ENCODE measurements at regions not wholly inside any gene's neighbourhood (a gene's known extent, or its start where the extent isn't known, plus 50 kb on each side); places are given as distances from the start of the nearest gene placed in this dataset.
"Not testable (repeated sequence)": the region's sequence is repeated elsewhere in the genome, so short reads cannot be mapped to it uniquely, and the experiment has no call there.

DNA sequence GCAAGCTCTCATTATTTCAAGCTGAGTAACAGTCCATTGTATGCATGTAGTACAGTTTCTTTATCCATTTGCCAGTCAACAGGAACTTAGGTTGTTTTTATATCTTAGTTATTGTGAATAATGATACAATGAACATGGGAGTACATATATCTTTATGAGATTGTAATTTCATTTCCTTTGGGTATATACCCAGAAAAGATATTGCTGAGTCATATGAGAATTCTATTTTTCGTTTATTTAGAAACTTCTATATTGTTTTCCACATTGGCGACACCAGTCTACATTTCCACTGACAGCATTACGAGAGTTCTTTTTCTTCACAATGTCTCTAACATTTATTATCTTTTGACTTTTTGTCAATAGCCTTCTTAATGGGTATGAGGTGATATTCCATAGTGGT is 477.8 kb upstream of the PAPPA start:
- DNase-seq: no peak

DNA sequence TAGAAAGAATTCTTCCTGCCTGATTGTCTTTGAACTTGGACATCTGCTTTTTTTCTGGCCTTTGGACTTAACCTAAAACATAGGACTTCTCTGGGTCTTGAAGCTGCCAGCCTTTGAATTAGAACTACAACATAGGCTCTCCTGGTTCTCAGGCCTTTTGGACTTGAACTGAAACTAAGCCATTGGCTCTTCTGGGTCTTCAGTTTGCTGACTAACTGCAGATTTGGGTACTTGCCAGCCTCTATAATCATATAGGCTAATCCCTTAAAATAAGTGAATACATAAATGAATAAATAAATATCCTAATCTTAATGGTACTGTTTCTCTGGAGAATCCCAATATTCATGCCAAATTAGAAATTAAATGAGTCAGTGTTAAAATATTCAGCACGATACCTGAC is 473.4 kb upstream of the PAPPA start:
- no peak for DNase-seq

DNA sequence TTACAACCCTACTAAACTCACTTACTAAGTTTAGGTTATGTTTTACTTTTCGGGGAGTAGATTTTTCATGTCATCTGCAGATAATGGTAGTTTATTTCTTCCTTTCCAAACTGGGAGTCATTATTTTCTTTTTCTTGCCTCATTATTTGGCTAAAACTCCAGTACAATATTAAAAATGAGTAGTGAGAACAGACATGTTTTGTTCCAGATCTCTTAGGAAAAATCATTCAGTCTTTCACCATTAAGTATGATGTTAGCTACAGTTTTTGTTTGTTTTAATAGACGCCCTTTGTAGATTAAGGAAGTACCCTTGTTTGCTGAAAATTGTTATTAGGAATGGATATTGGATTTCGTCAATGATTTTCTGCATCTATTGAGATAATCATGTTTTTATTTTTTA is 472.0 kb upstream of the PAPPA start:
- DNase-seq: no peak

DNA sequence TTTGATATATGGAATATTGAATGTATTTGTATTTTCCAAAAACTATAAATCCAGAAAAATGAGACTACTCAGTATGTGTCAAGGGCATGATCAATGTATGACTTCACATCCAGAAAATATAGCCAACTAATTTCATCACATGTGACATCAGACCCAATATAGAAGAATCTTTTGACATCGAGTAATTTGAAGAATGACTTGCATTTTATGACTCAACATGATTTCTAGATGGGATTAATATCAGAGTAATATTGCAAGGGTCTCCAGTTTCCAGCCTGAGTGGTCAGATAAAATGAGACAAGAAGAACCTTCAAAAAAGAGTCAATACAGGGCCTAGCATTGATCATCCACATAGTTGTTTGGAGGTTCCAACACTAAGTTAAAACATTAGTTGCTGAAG is 467.5 kb upstream of the PAPPA start:
- DNase-seq: no peak

DNA sequence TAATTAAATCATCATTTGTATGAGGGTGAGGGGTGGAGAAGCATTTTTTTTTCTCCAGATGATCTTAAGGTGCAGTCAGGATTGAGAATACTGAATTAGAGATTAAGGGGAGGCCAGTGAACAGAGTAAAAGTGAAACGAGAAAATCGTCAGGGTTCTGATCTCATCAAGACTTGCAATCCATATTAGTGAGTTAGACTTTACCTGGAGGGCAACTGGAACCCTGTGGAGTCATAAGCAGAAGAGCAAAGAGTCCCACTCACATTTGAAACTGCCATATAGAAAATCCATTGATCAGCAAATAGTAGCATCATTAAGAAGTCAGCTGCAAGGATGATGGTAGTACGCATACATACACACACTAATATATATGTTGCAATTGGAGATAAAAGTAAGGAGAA is 466.2 kb upstream of the PAPPA start:
- no peak for DNase-seq

DNA sequence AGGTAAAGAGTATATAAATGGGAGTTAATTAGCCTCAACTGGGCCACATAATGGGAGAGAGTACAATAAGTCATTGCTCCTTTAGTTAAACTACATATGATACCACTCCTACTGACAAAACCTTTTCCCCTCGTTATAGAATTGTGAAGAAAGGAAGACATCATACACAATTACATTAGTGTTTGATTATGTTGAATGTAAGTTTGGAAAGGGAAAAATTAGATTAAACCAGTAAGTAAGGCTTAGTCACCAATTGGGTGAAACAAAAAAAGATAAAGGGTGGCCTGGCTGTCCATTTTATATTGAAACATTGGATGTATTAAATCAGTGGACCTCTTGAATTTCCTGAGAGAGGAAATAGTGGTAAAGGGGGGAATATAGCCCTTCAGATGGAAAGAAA is 464.3 kb upstream of the PAPPA start:
- DNase-seq: no peak

DNA sequence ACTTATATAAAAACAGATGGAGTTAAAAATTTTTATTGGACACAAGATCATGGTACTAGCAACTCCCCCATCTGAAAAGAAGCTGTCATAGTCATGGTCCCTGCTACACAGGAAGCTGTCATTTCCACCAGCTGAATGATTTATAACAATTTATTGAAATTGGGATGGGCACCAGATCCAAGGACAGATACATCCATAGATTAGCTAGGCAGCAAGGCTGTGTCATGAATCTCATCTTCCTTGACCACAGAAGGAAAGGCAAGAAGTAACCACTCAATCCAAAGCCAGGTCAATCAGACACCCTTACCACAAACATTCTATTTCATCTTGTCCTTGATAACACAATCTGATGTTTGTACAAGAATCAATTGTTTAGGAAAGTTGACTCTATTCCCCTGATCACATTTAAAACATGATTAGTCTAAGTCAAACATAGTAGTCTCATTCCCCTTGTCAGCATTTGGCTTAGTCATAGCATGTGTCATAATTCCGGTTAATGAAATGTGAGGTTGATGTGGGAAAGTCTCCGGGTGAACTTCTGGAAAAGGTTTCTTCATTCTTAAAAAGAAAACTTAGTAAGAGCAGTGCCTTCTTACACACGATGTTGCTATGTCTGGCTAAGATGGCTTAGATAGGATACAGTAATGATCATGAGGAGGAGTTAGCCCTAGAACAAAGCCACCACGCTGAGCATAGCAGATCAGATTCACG is 462.6 kb upstream of the PAPPA start:
- DNase-seq: no peak

DNA sequence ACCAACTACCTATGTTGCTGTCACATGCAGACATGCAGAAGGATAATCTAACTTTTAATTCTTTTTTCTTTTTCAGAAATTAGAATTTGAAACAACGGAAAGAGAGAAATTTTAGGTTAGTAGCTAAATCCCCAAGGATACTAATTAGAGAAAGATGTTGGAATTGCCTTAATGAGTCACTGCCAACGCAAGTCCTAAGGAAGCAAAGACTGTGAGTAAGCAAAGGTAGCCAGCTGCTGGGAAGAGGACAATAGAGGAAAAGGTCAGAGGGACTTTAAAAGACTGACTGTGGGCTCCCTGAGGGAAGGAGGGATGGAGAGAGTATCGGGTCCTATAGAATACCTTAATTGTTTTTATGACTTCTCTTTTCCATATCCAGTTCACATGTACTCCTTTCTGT is 461.9 kb upstream of the PAPPA start:
- no peak for DNase-seq

DNA sequence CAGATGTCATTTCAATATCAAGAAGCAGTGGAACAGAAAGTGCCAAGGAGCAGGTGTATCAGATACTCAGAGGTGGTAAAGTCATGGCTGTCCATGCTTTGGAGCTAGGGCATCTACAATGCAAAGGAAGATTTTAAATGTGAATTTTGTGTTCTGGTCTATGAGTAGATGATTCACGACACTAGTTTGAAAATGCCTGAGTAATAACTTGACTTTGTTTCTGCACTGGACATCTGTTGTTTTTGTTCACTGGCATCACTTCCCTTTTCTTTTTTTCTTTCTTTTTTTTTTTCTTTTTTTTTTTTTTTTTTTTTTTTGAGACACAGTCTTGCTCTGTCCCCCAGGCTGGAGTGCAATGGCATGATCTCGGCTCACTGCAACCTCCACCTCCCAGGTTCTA is 460.7 kb upstream of the PAPPA start:
- not testable (repeated sequence) for DNase-seq

DNA sequence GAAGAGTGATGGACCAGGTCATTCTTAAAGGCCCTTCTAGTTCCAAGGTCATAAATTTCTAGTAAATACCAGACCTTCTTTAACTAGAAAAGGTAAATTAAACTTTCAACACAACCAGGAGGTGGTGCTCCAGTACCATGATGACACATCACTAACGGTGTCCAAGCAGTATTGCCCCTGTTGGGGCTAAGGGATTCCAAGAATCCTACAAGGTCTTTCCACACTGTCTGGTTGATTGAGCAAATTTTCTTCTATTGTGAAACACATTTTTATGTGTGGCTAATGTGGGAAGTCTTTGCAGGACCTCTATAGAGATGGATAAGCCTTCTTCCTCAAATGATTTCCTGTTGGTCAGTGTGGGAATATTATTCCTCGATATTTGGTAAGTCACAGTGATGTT is 459.6 kb upstream of the PAPPA start:
- peak; percentile 3 for DNase-seq

DNA sequence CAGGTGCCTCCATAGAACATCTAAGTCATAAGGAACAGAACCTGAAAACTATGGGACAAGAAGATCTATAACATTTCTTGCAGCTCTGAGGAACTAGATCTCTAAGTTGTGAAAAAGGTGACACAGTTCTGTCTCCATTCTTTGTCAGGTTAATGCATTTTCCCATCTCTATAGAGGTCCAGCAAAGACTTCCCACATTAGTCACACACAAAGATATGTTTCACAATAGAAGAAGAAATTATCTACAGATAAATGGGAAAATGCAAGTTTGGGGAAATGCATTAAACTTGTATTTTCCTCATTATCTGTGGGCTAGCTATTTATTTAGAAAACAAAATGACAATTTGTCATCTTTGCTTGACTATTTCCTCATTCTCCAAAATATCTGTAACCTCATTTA is 458.6 kb upstream of the PAPPA start:
- no peak for DNase-seq

DNA sequence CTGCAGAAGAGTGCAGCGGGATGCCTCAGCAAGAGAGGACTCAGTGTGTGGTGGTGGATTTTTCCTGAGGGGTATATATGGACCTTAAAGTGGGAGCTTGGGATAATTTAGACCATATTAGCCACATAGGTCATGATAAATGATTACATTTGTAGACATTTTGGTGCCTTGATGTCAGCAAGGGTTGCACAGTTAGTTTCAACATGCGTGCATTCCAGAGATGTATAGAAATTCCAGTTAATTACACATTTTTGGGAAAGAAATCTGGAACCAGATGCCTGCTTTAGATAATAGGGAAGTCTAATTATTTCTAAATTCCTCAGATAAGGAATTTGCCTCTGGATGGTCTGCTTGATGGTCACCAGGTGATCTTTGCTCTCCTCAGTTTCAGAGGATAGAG is 440.6 kb upstream of the PAPPA start:
- DNase-seq: no peak

DNA sequence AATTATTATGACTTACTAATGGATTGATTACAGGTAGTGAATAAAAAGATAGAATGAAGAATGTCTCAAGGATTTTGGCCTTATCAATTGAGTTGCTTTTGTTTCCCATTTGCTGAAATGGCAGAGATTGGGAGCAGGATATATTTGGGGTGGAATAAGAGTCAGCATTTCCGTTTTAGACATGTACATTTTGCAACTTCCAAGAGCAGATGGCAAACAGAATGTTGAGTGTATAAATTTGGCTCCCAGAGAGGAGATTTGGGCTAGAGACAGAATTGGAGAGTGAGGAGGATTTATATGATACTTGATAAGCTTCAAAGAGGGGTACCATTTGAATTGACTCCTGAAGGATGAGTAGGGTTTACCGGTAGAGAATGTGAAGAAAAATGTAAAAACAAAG is 437.9 kb upstream of the PAPPA start:
- no peak for DNase-seq

DNA sequence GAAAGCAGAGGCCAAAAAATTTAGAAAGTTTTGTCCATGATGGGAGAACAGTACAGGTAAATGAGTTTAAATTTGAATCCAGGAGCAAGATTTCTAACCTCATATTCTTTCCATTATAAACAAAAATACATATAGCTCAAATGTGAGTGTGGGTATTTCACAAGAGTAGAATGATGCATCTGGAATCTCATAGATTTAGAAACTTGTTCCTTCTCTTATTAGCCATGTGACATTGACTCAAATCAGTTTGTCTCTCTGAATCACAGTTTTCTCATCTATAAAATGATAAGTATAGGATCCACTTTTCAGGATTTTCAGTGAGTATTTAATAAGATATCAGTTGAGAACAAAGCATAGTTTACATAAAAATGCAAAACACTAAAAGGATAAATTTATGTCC is 436.3 kb upstream of the PAPPA start:
- no peak for DNase-seq

DNA sequence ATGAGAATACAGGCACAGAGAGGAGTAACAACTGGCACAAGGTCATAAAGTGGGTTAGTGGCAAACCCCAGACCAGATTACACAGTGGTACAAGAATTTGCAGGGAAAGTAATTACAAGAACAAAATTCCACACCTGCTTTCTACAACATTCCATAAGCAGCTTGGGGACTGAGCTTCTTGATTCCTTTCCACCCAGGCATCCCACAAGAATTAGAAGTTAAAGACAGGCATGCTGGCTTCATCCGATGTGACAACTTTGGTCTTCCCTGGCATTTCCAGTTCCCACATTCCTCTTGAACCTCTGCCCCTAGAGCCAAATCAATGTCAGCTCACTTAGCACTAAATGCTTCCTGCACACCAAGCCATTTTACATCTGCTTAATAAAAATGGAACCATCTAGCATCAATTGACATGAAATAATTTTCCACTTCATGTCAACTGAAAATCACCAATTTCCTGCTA is 435.8 kb upstream of the PAPPA start:
- DNase-seq: no peak

DNA sequence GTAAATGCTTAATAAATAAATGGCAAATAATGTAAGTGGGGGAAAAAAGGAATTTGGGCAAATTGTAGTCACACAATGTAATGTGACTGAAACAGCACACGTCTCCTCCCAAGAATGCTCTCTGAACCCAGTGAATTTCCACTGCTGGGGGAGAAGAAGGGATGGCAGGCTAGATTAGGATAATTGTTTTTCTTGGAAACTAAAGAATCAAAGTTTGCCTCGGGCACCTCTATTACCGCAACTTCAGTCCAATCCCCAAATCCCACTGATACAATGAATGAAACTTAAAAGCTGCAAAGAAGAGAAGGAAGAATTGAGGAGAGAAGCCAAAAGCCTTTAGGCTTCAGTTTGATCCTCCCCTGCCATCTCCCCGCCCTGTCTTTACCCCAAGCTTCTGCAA is 423.2 kb upstream of the PAPPA start:
- no peak for DNase-seq

DNA sequence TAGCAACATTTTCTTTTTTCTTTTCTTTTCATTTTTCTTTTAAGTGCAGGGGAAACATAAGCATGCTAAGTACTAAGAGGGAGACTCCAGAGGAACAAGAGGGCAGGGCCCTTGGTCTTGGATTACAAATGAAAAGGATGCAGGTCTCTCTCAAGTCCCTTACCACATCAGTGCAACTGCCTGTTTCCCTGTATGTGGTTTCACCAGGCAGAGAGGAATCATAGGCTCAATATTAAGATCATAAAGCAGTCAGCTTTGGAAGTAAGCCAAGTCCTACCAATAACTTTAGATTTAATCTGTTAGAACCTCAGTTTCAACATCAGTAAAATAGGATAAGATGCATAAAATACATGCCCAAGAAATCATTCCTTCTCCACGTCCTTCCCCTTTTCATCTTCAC is 422.7 kb upstream of the PAPPA start:
- no peak for DNase-seq

DNA sequence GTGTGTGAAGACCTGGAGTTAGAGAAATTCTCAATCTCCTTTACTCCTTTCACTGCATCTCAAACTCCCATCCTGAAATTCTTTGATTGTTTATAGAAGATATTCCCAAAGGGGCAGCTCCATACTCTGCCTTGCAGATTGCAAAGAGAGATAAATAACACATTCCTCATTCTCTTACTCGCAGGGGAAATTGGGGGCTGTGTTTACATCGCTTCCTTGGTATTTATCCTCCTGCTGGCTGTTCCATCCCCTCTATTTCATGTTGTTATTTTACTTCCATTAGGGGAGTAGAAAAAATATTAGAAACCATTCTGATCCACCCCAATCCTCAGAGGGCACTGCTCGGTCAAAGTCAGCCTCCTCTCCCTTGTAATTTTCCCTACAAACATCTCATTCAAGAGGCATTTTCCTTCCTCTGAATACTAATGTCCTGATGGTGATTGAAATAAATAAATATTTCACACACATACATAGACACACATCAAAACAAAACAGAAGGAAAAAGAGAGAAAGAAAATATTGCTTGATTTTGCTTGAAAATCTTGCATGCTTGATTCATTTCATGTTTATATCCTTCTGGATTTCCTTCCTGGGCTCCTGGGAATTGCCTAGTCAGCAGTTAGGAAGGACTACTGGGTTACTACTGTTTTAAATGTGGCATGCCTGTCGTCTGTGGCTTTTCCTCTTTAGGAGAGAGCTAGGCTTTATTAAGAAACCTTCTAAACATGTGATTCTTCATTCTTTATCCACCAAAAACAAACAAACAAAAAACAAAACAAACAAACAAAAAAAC is 420.1 kb upstream of the PAPPA start:
- no peak for DNase-seq

DNA sequence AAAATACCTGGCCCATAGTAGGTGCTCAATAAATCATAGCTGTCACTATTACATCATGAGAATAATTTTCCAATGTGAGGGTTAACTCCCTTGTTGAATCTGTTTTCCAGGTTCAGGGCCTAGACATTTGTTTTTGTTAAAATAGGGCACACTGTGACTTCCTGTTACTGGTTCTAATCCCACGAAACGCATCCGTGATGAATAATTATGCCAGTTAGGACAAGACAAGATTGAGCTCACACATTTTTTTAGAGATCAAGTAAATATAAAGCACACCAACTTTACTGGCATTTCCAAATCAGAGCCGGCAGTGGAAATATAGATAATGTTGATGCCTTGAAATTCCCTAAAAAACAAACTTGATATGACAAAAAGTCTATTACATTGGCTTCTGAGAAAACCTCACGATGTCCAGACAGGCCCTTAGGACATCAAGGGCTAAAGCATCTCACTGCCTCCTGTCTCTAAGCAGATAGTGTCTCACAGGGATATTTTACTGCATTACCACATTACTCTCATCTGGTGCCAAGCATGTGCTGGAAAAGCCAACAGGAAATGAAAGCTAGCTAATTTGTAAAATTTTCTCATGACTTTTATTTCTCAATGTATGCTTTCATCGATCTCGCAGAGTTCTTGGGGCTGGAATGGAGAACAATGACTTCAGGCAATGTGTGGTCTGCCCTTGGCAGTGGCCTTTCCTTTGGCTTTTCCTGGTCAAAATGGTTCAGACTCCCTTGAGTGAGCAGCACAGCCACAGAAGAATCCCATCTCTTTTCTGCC is 414.3 kb upstream of the PAPPA start:
- DNase-seq: no peak

DNA sequence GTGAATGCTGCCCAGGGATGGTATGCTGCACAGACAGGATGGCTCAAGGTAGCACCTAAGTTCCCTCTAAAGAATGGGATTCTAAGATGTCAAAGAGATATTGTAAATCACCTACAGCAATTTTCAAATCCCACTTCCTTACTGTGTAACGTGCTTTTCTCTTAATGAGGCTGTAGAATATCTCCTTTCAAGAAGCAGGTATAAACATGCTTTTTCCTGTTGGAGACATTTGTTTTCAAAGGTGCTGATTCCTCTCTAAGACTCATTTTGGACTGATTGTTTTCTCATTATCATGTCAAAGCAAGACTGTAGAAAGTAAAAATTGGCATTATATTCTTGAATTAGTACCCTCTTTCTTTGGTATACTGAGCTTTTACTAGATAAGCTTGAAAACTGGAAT is 412.6 kb upstream of the PAPPA start:
- no peak for DNase-seq

DNA sequence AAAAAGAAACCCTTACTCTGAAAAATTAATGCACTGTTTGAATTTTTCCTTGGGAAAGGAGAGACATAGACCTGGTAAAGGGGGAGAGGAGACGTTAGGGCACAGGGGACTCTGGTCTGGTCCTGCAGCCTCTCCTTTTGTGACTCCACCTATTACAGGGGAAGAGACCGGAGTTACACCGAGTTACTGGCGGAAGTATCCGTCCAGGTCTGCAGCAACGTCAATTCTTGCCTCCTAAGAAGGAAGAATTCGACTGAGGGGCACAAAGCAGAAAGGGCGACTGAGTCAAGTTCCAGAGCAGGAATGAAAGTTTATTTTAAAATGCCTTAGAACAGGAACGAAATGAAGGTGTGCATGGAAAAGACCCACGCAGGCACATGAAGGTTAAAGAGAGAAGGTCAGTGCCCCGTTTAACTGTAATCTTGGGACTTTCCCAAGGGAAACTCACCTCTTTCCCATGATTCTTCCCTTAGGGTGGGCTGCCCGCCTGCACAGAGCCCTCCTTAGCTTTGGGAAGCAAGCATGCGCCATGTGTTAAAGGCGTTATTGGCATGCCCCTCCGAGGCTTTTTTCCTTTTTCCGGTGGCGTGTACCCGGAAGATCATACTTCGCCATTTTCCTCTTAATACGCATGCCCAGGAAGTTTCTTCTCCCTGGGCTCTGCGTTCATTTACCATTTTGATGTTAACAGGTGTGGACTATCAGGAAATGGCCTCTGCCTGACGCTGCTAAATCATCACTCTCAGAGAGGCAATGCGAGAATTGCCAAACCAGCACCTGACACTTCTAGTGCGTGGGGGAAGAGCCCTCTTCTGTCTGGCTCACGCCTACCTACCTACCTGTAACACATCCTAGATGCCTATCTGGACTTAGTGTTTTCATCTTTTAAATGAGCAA is 409.6 kb upstream of the PAPPA start:
- no peak for DNase-seq

DNA sequence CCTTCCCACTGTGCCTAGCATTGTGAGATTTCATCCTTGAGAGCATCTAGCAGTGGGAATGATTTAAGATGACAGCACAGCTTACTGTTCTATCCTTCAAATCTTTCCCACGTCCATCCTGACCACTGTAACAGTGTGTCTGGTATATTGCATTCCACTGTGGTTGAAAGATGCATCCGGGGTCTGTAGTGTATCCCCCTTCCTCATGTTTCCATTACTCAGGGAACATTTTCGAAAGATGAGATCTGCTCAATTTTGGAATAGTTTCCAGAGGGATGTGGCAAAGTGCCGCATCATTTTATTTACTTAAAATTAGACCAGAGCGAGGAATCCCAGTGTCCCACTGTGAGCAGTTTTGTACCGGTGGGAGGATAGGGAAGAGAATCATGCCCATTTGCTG is 407.1 kb upstream of the PAPPA start:
- DNase-seq: no peak

DNA sequence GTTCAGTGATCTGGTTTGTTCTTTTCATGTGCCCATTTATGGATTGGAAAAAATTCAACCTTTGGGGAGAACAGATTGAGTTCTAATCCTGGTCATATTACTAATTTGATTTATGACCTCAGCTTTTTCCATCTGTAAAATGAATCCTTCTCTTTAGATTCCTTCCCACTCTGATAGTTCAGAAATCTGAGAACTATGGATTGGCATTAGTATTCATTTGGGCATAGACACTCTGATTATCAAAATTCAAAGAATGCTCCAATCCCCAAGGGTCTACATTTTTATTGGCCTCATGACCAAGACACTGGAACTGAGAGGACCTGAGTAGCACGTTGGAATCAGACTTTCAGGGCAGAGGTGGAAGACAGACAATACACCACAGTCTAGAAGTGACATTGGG is 405.9 kb upstream of the PAPPA start:
- DNase-seq: no peak
